GM12892 (cell line): ENCODE measurements at regions not wholly inside any gene's neighbourhood (a gene's known extent, or its start where the extent isn't known, plus 50 kb on each side); places are given as distances from the start of the nearest gene placed in this dataset.

Experiments
- DNase-seq: peaks from one replicate; pipeline ENCODE4 v3.0.0; 2011; ENCODE audit not compliant: insufficient read length
- FAIRE-seq: peaks from 2 replicates; lab custom pipeline; 2011; peaks lifted over from hg19 to GRCh38; lab: Jason Lieb, UNC
- POLR2A ChIP-seq: IDR thresholded peaks from 2 replicates; pipeline ENCODE4 v1.6.1; 2011; ENCODE audit warnings: low read depth, low read length, control low read depth
- POLR2AphosphoS5 ChIP-seq: IDR thresholded peaks from 2 replicates; pipeline ENCODE4 v1.6.1; 2011; ENCODE audit warnings: low read depth, low read length, control low read depth
- TAF1 ChIP-seq: IDR thresholded peaks from 2 replicates; pipeline ENCODE4 v1.6.1; 2011; ENCODE audit warnings: low read depth, mild to moderate bottlenecking, control low read depth, low read length, borderline replicate concordance

GRCh38 chr2:107308835-107309234 lies 422.9 kb upstream of the ST6GAL2 start:
- DNase-seq (no peak), FAIRE-seq (no peak)
- no peak for TF ChIP-seq TAF1
- no peak for TF ChIP-seq POLR2A
- TF ChIP-seq POLR2AphosphoS5: no peak

GRCh38 chr2:107312240-107312639 lies 426.3 kb upstream of the ST6GAL2 start:
- DNase-seq: no peak
- TF ChIP-seq TAF1 (no peak), POLR2AphosphoS5 (no peak), POLR2A (no peak)
- no peak for FAIRE-seq

- FAIRE-seq: no peak
Observed at GRCh38 chr2:107313316-107313715, 427.3 kb upstream of the ST6GAL2 start.

GRCh38 chr2:107320881-107321280 lies 434.9 kb upstream of the ST6GAL2 start:
- no peak for FAIRE-seq
- no peak for DNase-seq
- TF ChIP-seq TAF1 (no peak), POLR2AphosphoS5 (no peak), POLR2A (no peak)

More at GRCh38 chr2:107313316-107313715, 427.3 kb upstream of the ST6GAL2 start:
- no peak for DNase-seq
- TF ChIP-seq TAF1 (no peak), POLR2AphosphoS5 (no peak), POLR2A (no peak)

GRCh38 chr2:107322416-107322815 lies 436.4 kb upstream of the ST6GAL2 start:
- no peak for TF ChIP-seq POLR2A
- no peak for TF ChIP-seq POLR2AphosphoS5
- no peak for TF ChIP-seq TAF1
- FAIRE-seq (no peak), DNase-seq (no peak)

GRCh38 chr2:107323946-107324565 lies 438.1 kb upstream of the ST6GAL2 start:
- DNase-seq (no peak), FAIRE-seq (no peak)
- TF ChIP-seq TAF1 (no peak), POLR2A (no peak), POLR2AphosphoS5 (no peak)

GRCh38 chr2:107325981-107326786 lies 440.2 kb upstream of the ST6GAL2 start:
- no peak for DNase-seq
- FAIRE-seq: no peak
- no peak for TF ChIP-seq POLR2A
- no peak for TF ChIP-seq POLR2AphosphoS5
- no peak for TF ChIP-seq TAF1

GRCh38 chr2:107334306-107334705 lies 448.3 kb upstream of the ST6GAL2 start:
- FAIRE-seq (no peak), DNase-seq (no peak)

GRCh38 chr2:107336526-107336925 lies 450.6 kb upstream of the ST6GAL2 start:
- TF ChIP-seq POLR2A: no peak
- no peak for TF ChIP-seq TAF1
- no peak for TF ChIP-seq POLR2AphosphoS5
- FAIRE-seq: no peak
- no peak for DNase-seq

More at GRCh38 chr2:107334306-107334705, 448.3 kb upstream of the ST6GAL2 start:
- no peak for TF ChIP-seq POLR2A
- no peak for TF ChIP-seq TAF1
- TF ChIP-seq POLR2AphosphoS5: no peak

GRCh38 chr2:107337209-107337898 lies 451.4 kb upstream of the ST6GAL2 start:
- TF ChIP-seq TAF1 (no peak), POLR2A (no peak), POLR2AphosphoS5 (no peak)
- DNase-seq (no peak), FAIRE-seq (no peak)

- FAIRE-seq: no peak
- TF ChIP-seq TAF1 (no peak), POLR2A (no peak), POLR2AphosphoS5 (no peak)
Observed at GRCh38 chr2:107338059-107338458, 452.1 kb upstream of the ST6GAL2 start.

More at GRCh38 chr2:107338059-107338458, 452.1 kb upstream of the ST6GAL2 start:
- no peak for DNase-seq
